ENCODE measurements at regions not wholly inside any gene's neighbourhood (a gene's known extent, or its start where the extent isn't known, plus 50 kb on each side); places are given as distances from the start of the nearest gene placed in this dataset.

DNA sequence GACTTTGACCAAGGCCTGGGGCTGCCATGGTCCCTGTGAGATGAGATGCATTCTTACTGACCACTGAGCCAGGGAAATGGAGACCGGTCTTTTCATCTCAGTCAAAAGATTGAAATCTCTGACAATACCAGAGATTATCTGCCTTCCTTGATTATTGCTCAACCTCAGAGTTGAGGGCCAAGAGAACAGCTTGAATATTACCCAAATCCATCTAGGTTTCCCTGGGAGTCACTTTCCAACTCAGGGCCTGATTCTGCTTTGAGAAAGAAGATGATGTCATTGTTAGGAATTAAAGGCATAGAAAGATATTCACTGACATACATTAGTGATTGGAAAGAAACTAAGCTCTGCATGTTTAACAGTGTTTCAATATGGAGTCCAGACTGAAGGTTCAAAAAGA lies 515.9 kb upstream of the TBX3 start:
- no peaks in the 10 kb centered on the region for H3K27me3 ChIP-seq (ENCODE audit: control insufficient read depth, insufficient read depth, low read length)
- no peaks in the 10 kb centered on the region for H4K20me1 ChIP-seq (ENCODE audit: control insufficient read depth, extremely low read depth, insufficient read depth, low read length)
- no peak overlapping the region for H3K4me2 ChIP-seq (ENCODE audit: extremely low read depth, insufficient read depth, low read length)
- H2AFZ ChIP-seq (ENCODE audit: low read length) = peak overlapping the region; percentile 19
- H3K9ac ChIP-seq (ENCODE audit: insufficient read depth, low read length) = no peak overlapping the region
- no peaks in the 10 kb centered on the region for H3K9me3 ChIP-seq (ENCODE audit: control insufficient read depth, insufficient read depth, low read depth, low read length)
- TF ChIP-seq EZH2 (IDR thresholded peaks at IDR 0.05; ENCODE audit: low read length, missing control alignments) = no peak
- TF ChIP-seq, protein P1, sequence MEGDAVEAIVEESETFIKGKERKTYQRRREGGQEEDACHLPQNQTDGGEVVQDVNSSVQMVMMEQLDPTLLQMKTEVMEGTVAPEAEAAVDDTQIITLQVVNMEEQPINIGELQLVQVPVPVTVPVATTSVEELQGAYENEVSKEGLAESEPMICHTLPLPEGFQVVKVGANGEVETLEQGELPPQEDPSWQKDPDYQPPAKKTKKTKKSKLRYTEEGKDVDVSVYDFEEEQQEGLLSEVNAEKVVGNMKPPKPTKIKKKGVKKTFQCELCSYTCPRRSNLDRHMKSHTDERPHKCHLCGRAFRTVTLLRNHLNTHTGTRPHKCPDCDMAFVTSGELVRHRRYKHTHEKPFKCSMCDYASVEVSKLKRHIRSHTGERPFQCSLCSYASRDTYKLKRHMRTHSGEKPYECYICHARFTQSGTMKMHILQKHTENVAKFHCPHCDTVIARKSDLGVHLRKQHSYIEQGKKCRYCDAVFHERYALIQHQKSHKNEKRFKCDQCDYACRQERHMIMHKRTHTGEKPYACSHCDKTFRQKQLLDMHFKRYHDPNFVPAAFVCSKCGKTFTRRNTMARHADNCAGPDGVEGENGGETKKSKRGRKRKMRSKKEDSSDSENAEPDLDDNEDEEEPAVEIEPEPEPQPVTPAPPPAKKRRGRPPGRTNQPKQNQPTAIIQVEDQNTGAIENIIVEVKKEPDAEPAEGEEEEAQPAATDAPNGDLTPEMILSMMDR (conservative IDR thresholded peaks at IDR 0.05 in 1 of 2, IDR thresholded peaks at IDR 0.05 in 1 of 2; ENCODE audit: low read depth in 1 of 2, low read length in 2 of 2) = no peak
- DNase-seq (ENCODE audit: low read depth in 2 of 2) = peak; percentile 55 to 88
- no peak overlapping the region for H3K4me3 ChIP-seq (replicated peaks in 1 of 4; ENCODE audit: control extremely low read depth in 1 of 4, insufficient read depth in 1 of 4, low read depth in 3 of 4, low read length in 4 of 4)
- no peak overlapping the region for H3K27ac ChIP-seq (ENCODE audit: insufficient read depth, low read length)
- H3K79me2 ChIP-seq (ENCODE audit: control insufficient read depth, insufficient read depth, low read length) = no peaks in the 10 kb centered on the region
- no peaks in the 10 kb centered on the region for H3K4me1 ChIP-seq (ENCODE audit: control insufficient read depth, extremely low read depth, insufficient read depth, low read length)
- H3K36me3 ChIP-seq (ENCODE audit: control insufficient read depth, insufficient read depth, low read length) = no peaks in the 10 kb centered on the region

DNA sequence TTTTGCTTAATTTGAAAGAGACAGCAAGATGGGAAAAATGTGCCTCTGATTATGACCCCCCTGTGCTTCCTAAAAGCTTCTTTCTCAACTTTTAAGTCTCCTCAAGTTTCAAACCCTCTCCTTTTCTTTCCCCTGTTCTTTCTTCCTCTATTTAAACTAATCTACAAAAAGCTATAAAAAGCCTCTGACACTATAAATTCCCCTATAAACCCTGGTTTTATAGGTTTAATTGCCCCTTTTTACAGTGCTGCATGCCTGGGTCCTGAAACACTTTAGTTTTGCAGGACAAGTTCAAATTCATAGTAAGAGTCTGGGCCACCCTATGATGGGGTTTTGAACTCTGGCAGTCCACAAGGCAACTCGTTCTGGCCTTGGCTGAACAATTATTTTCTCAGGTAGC lies 510.9 kb upstream of the TBX3 start:
- no peak overlapping the region for H3K4me2 ChIP-seq (ENCODE audit: extremely low read depth, insufficient read depth, low read length)
- TF ChIP-seq, protein P1 (conservative IDR thresholded peaks at IDR 0.05 in 1 of 2, IDR thresholded peaks at IDR 0.05 in 1 of 2; ENCODE audit: low read depth in 1 of 2, low read length in 2 of 2) = no peak
- no peak for TF ChIP-seq EZH2 (IDR thresholded peaks at IDR 0.05; ENCODE audit: low read length, missing control alignments)
- DNase-seq (ENCODE audit: low read depth in 2 of 2) = no peak
- no peaks in the 10 kb centered on the region for H3K9me3 ChIP-seq (ENCODE audit: control insufficient read depth, insufficient read depth, low read depth, low read length)
- H3K36me3 ChIP-seq (ENCODE audit: control insufficient read depth, insufficient read depth, low read length) = no peaks in the 10 kb centered on the region
- no peak overlapping the region for H3K9ac ChIP-seq (ENCODE audit: insufficient read depth, low read length)
- H3K27me3 ChIP-seq (ENCODE audit: control insufficient read depth, insufficient read depth, low read length) = no peaks in the 10 kb centered on the region
- H2AFZ ChIP-seq (ENCODE audit: low read length) = no peak overlapping the region
- no peak overlapping the region for H3K27ac ChIP-seq (ENCODE audit: insufficient read depth, low read length)
- H3K4me3 ChIP-seq (replicated peaks in 1 of 4; ENCODE audit: control extremely low read depth in 1 of 4, insufficient read depth in 1 of 4, low read depth in 3 of 4, low read length in 4 of 4) = no peak overlapping the region
- no peaks in the 10 kb centered on the region for H3K4me1 ChIP-seq (ENCODE audit: control insufficient read depth, extremely low read depth, insufficient read depth, low read length)
- no peaks in the 10 kb centered on the region for H3K79me2 ChIP-seq (ENCODE audit: control insufficient read depth, insufficient read depth, low read length)
- no peaks in the 10 kb centered on the region for H4K20me1 ChIP-seq (ENCODE audit: control insufficient read depth, extremely low read depth, insufficient read depth, low read length)

DNA sequence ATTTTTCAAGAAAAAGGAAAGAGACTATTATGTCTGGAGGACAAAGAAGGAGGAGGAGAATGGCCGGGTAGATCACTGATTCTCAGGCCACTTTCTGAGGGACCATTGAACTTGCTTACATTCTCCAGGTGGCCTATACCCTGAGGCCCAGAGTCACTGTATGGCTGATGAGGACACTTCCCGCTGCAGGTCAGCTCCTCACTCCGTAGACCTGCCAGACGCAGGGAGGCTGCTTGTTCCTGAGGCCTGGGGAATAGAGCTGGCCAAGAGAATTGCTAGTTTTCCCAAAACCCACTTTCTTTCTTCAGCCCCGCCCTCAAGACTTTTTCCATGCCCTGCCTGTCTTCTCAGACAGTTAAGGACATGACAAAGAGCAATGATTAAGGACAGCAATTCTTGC lies 510.5 kb upstream of the TBX3 start:
- no peaks in the 10 kb centered on the region for H3K79me2 ChIP-seq (ENCODE audit: control insufficient read depth, insufficient read depth, low read length)
- no peaks in the 10 kb centered on the region for H3K27me3 ChIP-seq (ENCODE audit: control insufficient read depth, insufficient read depth, low read length)
- TF ChIP-seq EZH2 (IDR thresholded peaks at IDR 0.05; ENCODE audit: low read length, missing control alignments) = no peak
- TF ChIP-seq, protein P1 (conservative IDR thresholded peaks at IDR 0.05 in 1 of 2, IDR thresholded peaks at IDR 0.05 in 1 of 2; ENCODE audit: low read depth in 1 of 2, low read length in 2 of 2) = no peak
- no peaks in the 10 kb centered on the region for H4K20me1 ChIP-seq (ENCODE audit: control insufficient read depth, extremely low read depth, insufficient read depth, low read length)
- no peak overlapping the region for H3K4me3 ChIP-seq (replicated peaks in 1 of 4; ENCODE audit: control extremely low read depth in 1 of 4, insufficient read depth in 1 of 4, low read depth in 3 of 4, low read length in 4 of 4)
- no peaks in the 10 kb centered on the region for H3K9me3 ChIP-seq (ENCODE audit: control insufficient read depth, insufficient read depth, low read depth, low read length)
- H3K4me1 ChIP-seq (ENCODE audit: control insufficient read depth, extremely low read depth, insufficient read depth, low read length) = no peaks in the 10 kb centered on the region
- no peak overlapping the region for H3K9ac ChIP-seq (ENCODE audit: insufficient read depth, low read length)
- H2AFZ ChIP-seq (ENCODE audit: low read length) = no peak overlapping the region
- no peak for DNase-seq (ENCODE audit: low read depth in 2 of 2)
- H3K27ac ChIP-seq (ENCODE audit: insufficient read depth, low read length) = no peak overlapping the region
- H3K4me2 ChIP-seq (ENCODE audit: extremely low read depth, insufficient read depth, low read length) = no peak overlapping the region
- no peaks in the 10 kb centered on the region for H3K36me3 ChIP-seq (ENCODE audit: control insufficient read depth, insufficient read depth, low read length)

All from fibroblast of lung (primary cell).